ENCODE measurements at regions not wholly inside any gene's neighbourhood (a gene's known extent, or its start where the extent isn't known, plus 50 kb on each side); places are given as distances from the start of the nearest gene placed in this dataset.
A peak's percentile ranks its signal among the peaks of the same experiment; 100 is the strongest.
"Not testable (repeated sequence)": the region's sequence is repeated elsewhere in the genome, so short reads cannot be mapped to it uniquely, and the experiment has no call there.

DNA sequence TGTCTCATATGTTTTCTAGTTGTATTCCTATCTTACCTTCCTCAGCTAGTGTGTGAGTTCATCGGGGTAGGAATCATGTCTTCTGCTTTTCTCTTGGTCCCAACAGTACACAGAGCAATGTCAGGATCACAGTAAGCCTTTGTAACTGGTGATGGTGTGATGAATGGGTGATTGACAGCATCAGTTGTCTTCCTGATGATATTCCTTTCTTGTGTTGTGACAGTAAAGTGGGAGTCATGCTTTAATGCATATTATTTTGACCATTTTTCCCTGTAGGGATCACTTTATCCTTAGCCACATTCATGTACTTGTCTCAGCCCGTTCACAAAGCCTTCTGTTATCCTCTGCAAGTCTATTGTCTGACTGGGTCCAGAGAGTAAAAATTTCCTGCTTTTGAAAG, 501.7 kb downstream of the UTRN start:
- no peak for DNase-seq

DNA sequence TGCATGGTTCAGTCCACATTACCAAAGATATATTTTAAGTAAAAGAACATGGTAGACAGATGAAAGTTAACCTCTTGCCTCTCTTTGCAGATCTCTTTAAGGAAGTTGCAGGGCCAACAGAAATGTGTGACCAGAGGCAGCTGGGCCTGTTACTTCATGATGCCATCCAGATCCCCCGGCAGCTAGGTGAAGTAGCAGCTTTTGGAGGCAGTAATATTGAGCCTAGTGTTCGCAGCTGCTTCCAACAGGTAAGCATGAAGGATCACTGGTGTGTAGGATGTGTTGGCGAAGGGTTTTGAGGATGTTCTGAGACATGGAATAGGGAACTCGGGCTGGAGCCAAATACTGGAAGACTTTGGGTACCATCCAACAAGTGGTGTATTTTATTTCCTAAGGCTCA, 508.6 kb downstream of the UTRN start:
- no peak for DNase-seq

DNA sequence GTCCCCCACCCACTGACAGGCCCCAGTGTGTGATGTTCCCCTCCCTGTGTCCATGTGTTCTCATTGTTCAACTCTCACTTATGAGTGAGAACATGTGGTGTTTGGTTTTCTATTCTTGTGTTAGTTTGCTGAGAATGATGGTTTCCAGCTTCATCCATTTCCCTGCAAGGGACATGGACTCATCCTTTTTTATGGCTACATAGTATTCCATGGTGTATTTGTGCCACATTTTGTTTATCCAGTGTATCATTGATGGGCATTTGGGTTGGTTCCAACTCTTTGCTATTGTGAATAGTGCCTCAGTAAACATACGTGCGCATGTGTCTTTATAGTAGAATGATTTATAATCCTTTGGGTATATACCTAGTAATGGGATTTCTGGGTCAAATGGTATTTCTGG, 509.9 kb downstream of the UTRN start:
- DNase-seq: not testable (repeated sequence)

DNA sequence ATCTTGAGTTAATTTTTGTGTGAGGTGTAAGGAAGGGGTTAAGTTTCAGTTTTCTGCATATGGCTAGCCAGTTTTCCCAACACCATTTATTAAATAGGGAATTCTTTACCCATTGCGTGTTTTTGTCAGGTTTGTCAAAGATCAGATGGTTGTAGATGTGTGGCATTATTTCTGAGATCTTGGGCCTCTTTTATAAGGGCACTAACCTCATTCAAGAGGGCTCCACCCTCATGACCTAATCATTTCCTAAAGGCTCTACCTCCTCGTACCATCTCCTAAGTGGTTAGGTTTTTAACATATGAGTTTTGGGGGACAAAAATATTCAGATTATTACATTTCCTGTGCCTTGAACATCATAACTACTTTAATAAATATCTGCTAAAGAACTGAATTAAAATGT, 510.9 kb downstream of the UTRN start:
- DNase-seq: no peak

DNA sequence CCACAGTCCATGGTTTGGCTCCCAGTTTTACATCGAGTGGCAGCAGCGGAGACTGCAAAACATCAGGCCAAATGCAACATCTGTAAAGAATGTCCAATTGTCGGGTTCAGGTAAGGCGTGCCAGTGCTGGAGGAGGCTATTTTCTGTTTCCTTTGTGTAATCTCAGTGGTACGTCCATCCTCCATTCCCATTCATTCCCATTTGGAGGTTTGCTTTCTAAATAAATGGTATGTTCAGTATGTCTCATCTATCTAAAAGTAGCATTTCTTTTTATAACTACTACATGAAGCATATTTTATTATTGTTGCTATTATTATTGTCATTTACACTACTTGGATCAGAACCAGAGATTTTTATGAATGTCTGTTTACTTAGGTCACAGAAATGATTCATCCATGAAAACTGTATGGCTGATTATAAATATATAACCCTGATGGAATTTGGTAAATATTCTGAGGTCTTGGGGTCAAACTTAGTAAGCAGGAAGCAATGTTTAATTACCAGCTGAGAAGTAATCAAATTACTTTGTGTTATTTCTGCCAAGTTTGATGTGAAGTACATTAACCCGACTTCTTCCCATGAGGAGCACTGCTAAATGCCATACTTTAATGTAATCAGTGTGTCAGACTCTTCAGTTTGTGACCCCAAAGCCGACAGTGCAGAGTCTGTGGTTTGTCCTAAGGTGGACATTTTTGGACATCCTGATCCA, 512.9 kb downstream of the UTRN start:
- DNase-seq: peak; percentile 68

DNA sequence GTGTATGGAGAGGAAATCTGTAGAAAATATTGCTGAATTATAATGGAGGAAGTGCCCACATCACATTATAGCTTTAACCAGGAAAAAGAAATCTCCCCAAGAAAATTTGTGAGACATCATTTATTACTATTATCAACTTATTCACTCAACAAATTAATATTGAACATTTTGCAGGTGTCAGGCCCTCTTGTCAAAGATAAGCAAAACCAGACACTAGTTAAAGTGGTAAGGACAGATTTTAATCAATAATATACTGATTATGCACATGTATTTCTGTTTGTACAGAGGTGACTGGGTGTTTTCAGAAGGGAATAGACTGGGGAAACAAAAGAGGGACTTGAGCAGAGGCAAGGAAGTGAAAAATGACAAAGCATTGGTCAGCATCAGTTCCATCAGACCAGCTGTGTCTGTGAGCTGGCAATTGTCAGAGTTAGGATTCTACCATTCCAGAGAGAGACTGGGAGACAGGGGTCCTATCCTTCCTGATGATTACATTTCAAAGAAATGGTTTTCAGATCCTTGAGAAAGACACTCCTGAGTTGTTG, 519.2 kb downstream of the UTRN start:
- no peak for DNase-seq

DNA sequence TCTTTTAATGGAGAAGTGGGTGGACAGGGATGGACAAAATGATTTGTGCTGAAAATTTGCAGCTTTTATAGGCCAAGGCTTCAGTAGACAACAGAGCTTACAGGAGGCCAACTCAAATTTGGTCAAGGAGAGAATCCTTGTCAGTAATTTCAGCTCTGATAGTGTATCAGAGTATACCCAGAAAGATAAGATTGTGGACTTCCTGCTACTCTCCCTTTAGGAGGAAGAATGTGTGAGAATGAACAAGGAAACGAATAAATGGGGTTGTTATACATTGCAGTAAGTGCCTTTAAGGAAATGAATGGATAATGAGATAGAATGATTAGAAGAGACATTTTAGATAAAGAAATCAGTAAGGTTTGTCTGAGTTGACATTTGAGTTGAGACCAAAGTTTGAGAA, 519.9 kb downstream of the UTRN start:
- DNase-seq: no peak

DNA sequence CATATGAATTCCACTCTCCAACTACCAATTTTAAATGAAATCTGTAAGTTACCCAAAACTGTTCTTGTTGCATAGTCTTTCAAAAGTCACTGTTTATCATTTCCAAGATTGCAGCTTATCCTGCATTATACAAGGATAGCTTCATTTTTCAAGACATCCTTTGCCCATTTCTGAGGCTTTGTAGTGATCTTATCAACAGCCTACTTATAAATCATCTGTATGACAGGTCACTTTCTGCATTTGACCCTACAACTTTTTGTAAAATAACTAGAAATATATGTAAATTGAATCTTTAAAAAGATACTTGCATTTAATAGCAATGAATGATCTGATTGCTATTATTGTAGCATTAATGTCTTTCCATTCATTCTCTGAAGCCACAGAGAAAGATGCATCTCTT, 521.1 kb downstream of the UTRN start:
- no peak for DNase-seq

DNA sequence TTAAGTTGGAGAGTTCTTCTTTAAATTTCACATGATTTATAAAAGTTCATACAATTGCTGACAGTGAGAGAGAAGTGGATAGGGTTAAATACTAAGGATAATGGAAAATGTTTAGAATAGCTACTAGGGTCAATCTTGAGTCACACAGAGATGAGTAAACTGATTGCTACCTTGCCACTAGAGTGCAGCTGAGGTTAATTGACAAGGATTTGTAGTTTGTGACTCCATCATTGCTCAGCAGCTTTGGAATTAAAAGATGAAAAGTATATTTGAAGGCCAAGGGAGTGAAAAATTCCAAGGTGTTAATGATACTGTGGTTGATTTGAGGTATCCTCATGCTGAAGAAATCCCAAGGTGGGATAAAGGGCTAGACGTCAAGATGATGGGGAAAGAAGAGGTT, 524.0 kb downstream of the UTRN start:
- peak; percentile 51 for DNase-seq

DNA sequence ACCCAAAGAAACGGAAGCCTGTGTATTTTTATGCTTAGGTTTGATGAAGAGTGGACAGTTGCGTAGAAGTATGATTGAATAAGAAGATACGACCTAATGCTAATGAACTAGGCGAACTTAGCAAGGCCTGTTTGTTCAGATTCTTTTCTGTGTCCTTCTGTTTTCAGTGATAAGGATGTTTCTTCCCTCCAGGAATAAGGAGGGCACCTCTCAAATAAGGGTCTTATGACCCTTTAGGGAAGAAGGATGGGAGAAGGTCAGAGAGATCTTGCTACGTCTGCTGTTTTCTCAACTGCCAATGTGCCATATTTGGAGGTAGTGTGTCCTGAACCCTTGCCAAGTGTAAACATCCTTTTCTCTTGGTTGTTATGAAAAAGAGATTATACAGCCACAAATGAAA, 524.8 kb downstream of the UTRN start:
- no peak for DNase-seq

DNA sequence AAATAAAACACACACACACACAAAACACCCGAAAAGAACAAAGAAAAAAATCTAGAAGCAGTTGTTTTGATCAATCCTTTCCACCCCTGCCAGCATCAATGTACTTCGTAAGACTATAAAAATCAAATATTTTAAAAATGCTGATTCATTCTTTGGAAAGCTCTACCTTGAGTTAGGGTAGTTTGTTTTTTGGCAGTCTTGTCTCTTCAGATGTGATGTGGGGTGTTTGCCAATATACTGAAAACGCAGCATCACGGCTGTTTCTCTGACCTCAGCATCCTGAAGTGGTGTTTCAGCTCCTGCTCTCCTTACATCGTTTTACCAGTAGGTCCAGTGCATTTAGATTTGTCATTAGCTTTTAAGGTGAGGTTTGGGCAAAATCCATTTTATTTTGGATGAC, 526.0 kb downstream of the UTRN start:
- no peak for DNase-seq

DNA sequence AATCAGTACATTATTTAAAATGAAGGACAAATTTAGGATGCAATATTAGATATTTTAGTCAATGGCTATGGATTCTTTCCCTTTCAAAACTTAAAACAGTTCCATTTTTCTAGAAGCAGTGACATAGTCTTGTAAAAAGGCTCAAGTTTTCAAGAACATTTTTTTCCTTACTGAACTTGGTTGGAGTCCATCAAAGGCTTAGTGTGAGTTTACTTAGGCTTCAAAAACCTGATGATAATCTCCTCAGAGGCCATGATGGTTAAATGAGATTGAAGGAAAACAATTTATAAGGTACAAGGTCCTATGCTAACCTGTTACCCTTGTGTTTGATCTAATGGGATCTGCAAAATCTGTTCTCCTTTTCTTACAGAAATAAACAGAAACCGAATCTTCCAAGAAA, 531.8 kb downstream of the UTRN start:
- DNase-seq: no peak

DNA sequence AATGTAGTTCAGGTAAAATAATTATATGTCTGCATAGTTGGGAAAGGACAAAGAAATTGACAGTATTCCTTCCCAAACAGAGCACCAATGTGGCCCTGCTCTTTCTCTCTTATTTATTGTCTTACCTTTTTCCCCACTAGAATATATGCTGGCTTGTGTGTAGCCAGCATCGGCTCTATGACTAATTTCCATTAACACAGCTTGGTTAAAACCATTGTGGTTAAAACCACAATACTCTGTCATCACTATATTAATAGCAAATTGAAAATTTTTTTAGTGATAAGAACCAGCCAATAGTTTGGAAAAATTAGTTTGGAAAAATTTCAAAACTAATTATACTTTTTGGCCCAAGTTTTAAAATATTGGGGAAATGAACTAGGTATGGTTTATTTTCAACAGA, 535.1 kb downstream of the UTRN start:
- DNase-seq: peak; percentile 52

DNA sequence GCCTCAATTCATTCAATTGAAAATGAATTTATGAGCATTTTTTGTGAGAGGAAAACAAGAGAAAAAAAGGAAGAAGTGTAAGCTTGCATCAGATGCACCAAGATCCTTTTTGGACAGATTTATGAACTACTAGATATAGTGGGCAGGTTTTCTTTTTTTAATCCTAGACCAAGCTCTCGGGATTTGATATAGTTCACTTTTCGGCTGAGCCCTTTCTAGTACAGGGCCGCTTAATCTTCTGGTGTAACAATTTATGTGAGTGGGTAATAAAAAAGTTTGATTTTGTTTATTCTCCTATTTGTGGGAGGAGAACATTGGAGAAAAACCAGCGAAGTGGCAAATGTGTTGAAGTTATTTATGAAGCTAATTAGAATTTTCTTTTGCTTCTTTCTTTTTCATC, 538.0 kb downstream of the UTRN start:
- no peak for DNase-seq

DNA sequence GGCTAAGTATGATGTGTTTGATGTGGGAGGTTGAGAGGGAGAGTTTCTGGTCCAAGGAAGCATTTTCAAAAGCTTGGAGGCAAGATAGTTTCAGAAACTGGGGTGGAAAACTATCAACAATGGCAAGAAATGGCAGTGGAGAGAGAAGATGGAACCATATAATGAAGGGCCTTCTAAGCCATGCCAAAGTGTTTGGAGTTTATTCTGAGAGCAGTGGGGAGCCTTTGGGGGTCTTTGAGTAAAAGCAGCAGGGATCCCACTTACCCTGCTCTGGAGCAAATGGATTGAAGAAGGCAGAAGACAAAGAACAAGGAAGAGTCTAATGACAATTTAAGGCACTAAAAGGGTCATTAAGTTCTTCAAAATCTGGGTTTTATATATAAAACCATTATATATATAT, 538.9 kb downstream of the UTRN start:
- no peak for DNase-seq

DNA sequence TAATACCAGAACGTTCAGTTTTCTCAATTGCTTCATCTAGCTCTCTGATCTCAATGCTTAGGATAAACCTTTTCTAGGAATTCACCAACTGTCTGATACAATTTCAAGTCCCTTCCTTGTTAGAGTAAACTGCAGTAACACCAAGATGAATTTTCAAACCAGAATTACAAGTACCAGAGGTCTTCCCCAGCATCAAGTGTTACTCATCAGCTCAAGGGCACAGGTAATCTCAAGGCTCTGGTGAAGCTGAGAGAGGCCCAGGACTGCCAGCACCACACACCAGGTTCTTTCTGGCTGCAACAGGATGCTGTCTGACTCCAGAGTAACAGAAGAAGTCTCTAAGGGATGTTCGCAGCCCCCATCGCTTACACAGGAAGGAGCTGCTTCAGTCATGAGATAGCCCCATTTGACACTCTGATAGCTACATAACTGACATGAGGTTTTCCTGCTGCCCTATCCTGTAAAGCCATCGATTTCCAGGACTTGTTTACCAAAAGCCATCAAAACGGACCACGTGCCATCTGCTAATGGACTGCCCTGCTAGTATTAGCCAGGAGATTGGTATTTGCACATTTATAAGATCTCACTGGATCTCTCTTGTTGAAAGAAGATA, 549.4 kb downstream of the UTRN start:
- no peak for DNase-seq

DNA sequence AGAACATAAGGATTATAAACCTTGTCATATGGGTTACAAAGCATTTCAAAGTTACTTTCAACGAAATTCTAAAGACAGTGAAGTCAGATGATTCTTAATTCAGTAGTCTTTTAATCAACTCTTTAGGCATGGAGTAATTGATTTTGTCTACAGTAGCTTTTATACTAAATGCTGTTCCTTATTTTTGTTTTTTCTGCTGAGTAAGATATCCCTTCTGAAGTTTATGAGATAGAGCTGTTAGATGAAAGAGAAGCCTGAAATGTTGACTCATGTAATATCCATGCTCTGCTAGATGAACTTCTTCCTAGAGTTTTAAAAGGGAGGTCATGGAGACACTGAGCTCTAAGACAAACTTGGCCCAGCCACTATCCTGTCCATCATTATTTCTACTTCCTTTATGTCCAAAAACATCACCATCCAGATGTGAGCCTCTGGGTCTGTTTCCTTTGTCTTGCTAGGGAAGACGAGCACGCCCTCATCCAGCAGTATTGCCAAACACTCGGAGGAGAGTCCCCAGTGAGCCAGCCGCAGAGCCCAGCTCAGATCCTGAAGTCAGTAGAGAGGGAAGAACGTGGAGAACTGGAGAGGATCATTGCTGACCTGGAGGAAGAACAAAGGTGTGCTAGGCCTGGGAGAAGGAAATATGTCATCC, 550.3 kb downstream of the UTRN start:
- no peak for DNase-seq

DNA sequence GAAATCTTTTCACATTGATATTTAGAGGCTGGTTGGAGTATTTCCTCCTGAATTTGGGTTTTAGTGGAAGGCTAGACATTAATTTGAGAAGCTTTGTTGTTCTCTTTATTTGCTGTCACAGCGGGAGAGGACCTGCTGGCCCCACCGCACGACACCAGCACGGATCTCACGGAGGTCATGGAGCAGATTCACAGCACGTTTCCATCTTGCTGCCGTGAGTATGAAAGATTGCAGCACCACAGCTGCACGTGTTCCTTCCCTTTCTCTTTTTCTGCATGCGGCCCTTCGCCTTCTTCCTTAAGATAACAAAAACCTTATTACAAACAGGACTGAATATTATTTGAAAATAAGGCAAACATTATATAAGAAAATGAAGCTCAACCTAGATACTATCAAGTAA, 555.5 kb downstream of the UTRN start:
- no peak for DNase-seq

DNA sequence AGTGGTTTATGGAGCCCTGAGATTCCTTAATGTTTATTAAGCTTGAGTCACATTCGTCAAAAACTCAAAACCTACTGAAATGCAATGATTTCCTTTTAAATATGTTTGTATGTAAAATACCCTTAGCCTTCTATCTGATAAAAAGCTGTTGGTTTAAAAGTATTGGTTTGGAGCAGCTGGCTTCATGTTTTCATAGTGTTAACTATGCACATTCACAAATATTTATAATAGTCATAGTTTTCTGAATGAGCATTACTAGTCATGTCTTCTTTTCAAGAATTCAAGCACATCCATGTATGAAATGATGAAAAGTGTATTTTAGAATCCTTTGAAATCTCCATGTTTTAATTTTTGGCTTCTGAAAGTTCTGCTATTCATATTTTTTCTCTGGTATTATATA, 558.6 kb downstream of the UTRN start:
- DNase-seq: no peak

DNA sequence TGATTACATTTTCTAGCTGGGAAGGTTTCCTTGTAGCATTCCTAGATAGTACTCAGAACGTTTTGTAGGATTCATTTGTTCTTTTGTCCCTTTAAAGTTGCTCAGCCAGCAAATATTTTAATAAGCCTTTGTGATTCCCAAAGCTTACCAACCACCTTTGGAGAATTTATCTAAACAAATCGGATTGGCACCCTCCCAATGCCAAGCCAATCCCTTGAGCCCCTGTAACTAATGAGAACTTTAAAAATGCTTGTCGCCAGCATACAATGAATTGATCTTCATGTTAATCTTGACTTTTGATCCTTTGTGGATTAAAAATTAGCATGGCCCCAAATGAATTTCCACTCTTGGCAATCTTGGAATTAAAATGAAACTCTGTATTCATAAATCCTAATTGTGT, 559.5 kb downstream of the UTRN start:
- no peak for DNase-seq

DNA sequence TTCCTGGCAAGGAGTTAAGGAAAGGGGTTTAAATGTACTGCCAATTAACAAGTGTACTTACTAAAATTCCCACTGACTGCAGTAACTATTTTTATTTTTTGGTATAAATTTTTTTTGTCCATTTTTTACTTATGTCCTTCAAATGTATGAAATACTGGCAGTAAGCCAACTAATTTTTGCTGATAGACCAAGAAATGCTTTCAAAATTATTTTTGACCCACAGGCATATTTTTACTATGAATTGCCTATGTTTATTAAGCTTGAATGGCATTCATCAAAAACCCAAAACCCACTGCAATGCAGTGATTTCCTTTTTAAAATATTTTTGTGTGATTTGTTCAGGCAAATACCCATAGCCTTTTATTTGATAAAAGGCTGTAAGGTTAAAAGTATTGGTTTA, 560.1 kb downstream of the UTRN start:
- DNase-seq: no peak

DNA sequence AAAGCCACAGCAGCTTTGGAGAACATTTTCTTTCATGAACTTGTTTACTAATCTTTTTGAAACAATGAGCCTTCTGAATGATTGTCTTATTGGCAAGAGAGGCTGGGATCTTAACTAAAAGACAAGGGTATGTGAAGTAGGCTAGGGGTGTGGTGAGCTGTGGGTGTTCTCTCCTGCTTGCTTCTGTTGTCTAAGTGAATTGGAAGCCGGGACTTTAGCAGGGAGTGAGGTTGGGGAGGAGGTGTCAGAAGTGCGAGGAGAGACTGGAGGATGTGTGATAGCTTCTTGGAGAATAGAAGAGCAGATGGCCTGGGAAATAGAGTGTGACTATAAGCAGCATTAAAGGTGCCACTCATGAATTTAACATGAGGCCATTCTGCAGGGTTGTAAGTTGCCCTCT, 562.8 kb downstream of the UTRN start:
- no peak for DNase-seq

DNA sequence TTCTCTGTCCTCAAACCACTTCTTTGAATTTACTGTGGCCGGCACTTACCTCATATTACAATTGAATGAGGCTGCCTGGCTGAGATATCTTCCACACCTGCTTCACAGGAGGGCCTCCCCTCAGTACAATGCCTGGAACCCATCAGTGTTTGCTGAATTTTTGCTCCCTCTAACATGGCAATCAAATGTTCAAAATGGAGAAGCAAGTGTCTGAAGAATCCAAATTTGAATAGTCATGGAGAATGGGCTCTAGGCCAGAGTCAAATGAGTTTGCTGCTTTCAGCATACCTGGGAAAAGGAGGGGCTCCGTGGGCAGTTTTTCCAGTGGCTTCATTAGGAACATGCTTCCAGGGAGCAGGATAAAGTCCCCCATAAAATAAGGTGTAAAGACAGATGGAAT, 564.8 kb downstream of the UTRN start:
- no peak for DNase-seq

DNA sequence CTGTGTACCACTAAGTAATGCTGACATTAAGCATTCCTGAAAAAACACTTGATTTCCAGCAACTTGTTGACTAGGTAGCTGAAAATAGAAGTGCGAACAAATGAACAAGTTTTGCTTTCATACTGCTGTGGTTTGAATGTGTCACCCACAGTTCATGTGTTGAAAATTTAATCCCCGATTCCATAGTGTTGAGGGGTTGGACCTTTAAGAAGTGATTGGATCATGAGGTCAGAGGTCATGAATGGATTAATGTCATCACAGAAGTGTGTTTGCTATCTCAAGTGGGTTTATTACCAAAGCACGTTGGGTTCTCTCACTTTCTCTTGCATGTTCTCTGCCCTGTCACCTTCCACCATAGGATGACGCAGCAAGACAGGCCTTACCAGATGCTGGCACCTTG, 568.5 kb downstream of the UTRN start:
- DNase-seq: no peak
